ENCODE measurements at regions not wholly inside any gene's neighbourhood (a gene's known extent, or its start where the extent isn't known, plus 50 kb on each side); places are given as distances from the start of the nearest gene placed in this dataset.
"Not testable (repeated sequence)": the region's sequence is repeated elsewhere in the genome, so short reads cannot be mapped to it uniquely, and the experiment has no call there.

GRCh38 chr13:112222971-112223370 lies 153.2 kb upstream of the SPACA7 start:
- DNase-seq = no peak

GRCh38 chr13:112223929-112224328 lies 152.2 kb upstream of the SPACA7 start:
- DNase-seq = not testable (repeated sequence)

- no peak for DNase-seq
Measured at GRCh38 chr13:112225429-112226090, 150.6 kb upstream of the SPACA7 start.

GRCh38 chr13:112226320-112227002 lies 149.7 kb upstream of the SPACA7 start:
- no peak for DNase-seq

- DNase-seq = no peak
Measured at GRCh38 chr13:112227031-112227430, 149.1 kb upstream of the SPACA7 start.

- no peak for DNase-seq
Measured at GRCh38 chr13:112229445-112229844, 146.7 kb upstream of the SPACA7 start.

- DNase-seq = no peak
Measured at GRCh38 chr13:112229992-112230872, 145.9 kb upstream of the SPACA7 start.

GRCh38 chr13:112231451-112232083 lies 144.6 kb upstream of the SPACA7 start:
- no peak for DNase-seq

GRCh38 chr13:112233256-112233655 lies 142.9 kb upstream of the SPACA7 start:
- DNase-seq = no peak

GRCh38 chr13:112233716-112234115 lies 142.4 kb upstream of the SPACA7 start:
- no peak for DNase-seq

GRCh38 chr13:112234131-112234875 lies 141.9 kb upstream of the SPACA7 start:
- DNase-seq = no peak

GRCh38 chr13:112236016-112236415 lies 140.1 kb upstream of the SPACA7 start:
- DNase-seq = no peak

GRCh38 chr13:112236539-112237197 lies 139.5 kb upstream of the SPACA7 start:
- no peak for DNase-seq

GRCh38 chr13:112238436-112238995 lies 137.6 kb upstream of the SPACA7 start:
- DNase-seq = no peak

- DNase-seq = no peak
Measured at GRCh38 chr13:112240076-112240475, 136.1 kb upstream of the SPACA7 start.

GRCh38 chr13:112241288-112241687 lies 134.9 kb upstream of the SPACA7 start:
- DNase-seq = no peak

- DNase-seq = no peak
Measured at GRCh38 chr13:112242777-112243176, 133.4 kb upstream of the SPACA7 start.

GRCh38 chr13:112244061-112244460 lies 132.1 kb upstream of the SPACA7 start:
- no peak for DNase-seq

GRCh38 chr13:112244495-112245177 lies 131.5 kb upstream of the SPACA7 start:
- no peak for DNase-seq

GRCh38 chr13:112245179-112245724 lies 130.9 kb upstream of the SPACA7 start:
- no peak for DNase-seq

All from renal pelvis (tissue), 1 donor.